ENCODE measurements at regions not wholly inside any gene's neighbourhood (a gene's known extent, or its start where the extent isn't known, plus 50 kb on each side); places are given as distances from the start of the nearest gene placed in this dataset.

- TF ChIP-seq USF1 (IDR thresholded peaks at IDR 0.05) = no peak
These were observed 617.7 kb downstream of the MID1IP1 start for GRCh38 chrX:39418731-39419638.

GRCh38 chrX:39421006-39421405 lies 619.7 kb downstream of the MID1IP1 start:
- no peak for TF ChIP-seq ZBTB7A (IDR thresholded peaks at IDR 0.05; ENCODE audit: low read depth)

- no peak for TF ChIP-seq TEAD4 (IDR thresholded peaks at IDR 0.05)
These were observed 624.0 kb downstream of the MID1IP1 start for GRCh38 chrX:39425124-39425806.

- TF ChIP-seq USF1 (IDR thresholded peaks at IDR 0.05) = no peak
- TF ChIP-seq YY1 (IDR thresholded peaks at IDR 0.05; ENCODE audit: low read depth) = no peak
- no peak for TF ChIP-seq EGR1 (IDR thresholded peaks at IDR 0.05)
- TF ChIP-seq TAF1 (IDR thresholded peaks at IDR 0.05; ENCODE audit: low read depth) = no peak
- TF ChIP-seq REST (IDR thresholded peaks at IDR 0.05; ENCODE audit: low read depth) = no peak
- no peak for TF ChIP-seq TEAD4 (IDR thresholded peaks at IDR 0.05)
- no peak for TF ChIP-seq CREB1 (IDR thresholded peaks at IDR 0.05; ENCODE audit: low read depth)
- TF ChIP-seq CEBPB (IDR thresholded peaks at IDR 0.05) = no peak
- TF ChIP-seq ZBTB7A (IDR thresholded peaks at IDR 0.05; ENCODE audit: low read depth) = no peak
- no peak for TF ChIP-seq RAD21 (IDR thresholded peaks at IDR 0.05; ENCODE audit: low read depth)
- no peak for TF ChIP-seq TCF12 (IDR thresholded peaks at IDR 0.05; ENCODE audit: low read depth)
- no peak for TF ChIP-seq NFIC (IDR thresholded peaks at IDR 0.05)
- TF ChIP-seq FOXM1 (IDR thresholded peaks at IDR 0.05; ENCODE audit: borderline replicate concordance, low read depth) = no peak
These were observed 624.8 kb downstream of the MID1IP1 start for GRCh38 chrX:39426101-39426500.

- TF ChIP-seq EP300 (IDR thresholded peaks at IDR 0.05; ENCODE audit: borderline replicate concordance) = no peak
- TF ChIP-seq YY1 (IDR thresholded peaks at IDR 0.05; ENCODE audit: low read depth) = no peak
- TF ChIP-seq TAF1 (IDR thresholded peaks at IDR 0.05; ENCODE audit: low read depth) = no peak
- no peak for TF ChIP-seq USF1 (IDR thresholded peaks at IDR 0.05)
- TF ChIP-seq REST (IDR thresholded peaks at IDR 0.05; ENCODE audit: low read depth) = no peak
- no peak for TF ChIP-seq TCF12 (IDR thresholded peaks at IDR 0.05; ENCODE audit: low read depth)
- TF ChIP-seq FOXM1 (IDR thresholded peaks at IDR 0.05; ENCODE audit: borderline replicate concordance, low read depth) = no peak
These were observed 626.2 kb downstream of the MID1IP1 start for GRCh38 chrX:39427492-39427891.

GRCh38 chrX:39427906-39428305 lies 626.6 kb downstream of the MID1IP1 start:
- TF ChIP-seq REST (IDR thresholded peaks at IDR 0.05; ENCODE audit: low read depth) = no peak

All from Ishikawa (cell line).